Aorta (tissue), 5 donors: ENCODE measurements at regions not wholly inside any gene's neighbourhood (a gene's known extent, or its start where the extent isn't known, plus 50 kb on each side); places are given as distances from the start of the nearest gene placed in this dataset.
"Not testable (repeated sequence)": the region's sequence is repeated elsewhere in the genome, so short reads cannot be mapped to it uniquely, and the experiment has no call there.

ENCODE experiments used
- ATAC-seq: fragments of 200-7000 bp; cut with Tn5 transposase; one replicate; pipeline ENCODE4 v1.9.1; 2022; ENCODE audit warnings: moderate library complexity; ENCODE audit not compliant: low FRiP score
- DNase-seq, 2 donors: peaks; one replicate each; pipeline ENCODE4 v3.0.0-alpha.2; 2020
- H3K27ac ChIP-seq, 2 donors: one replicate each; pipeline ENCODE4 v1.5.1; 2013; ENCODE audit warnings: low read length in 2 of 2, mild to moderate bottlenecking in 2 of 2, moderate library complexity in 2 of 2, control low read depth in 1 of 2, inconsistent platforms in 1 of 2, low read depth in 1 of 2
- H3K27me3 ChIP-seq, 2 donors: one replicate each; pipeline ENCODE4 v1.6.1; 2013; ENCODE audit warnings: control low read depth in 1 of 2, low read length in 1 of 2, mild to moderate bottlenecking in 1 of 2, moderate library complexity in 1 of 2; ENCODE audit not compliant: insufficient read depth in 2 of 2, control insufficient read depth in 1 of 2
- H3K36me3 ChIP-seq, 2 donors: one replicate each; pipeline ENCODE4 v1.6.1; 2013; ENCODE audit warnings: control low read depth in 1 of 2, low read length in 1 of 2, mild to moderate bottlenecking in 1 of 2; ENCODE audit not compliant: insufficient read depth in 2 of 2, control insufficient read depth in 1 of 2
- H3K4me1 ChIP-seq, 2 donors: one replicate each; pipeline ENCODE4 v1.6.1; 2013; ENCODE audit warnings: low read length in 2 of 2, control low read depth in 1 of 2, mild to moderate bottlenecking in 1 of 2, moderate library complexity in 1 of 2; ENCODE audit not compliant: insufficient read depth in 2 of 2, control insufficient read depth in 1 of 2
- H3K4me3 ChIP-seq, 2 donors: one replicate each; pipeline ENCODE4 v1.5.1; 2013; ENCODE audit warnings: low read length in 2 of 2, control low read depth in 1 of 2, mild to moderate bottlenecking in 1 of 2
- H3K9me3 ChIP-seq: one replicate; pipeline ENCODE4 v1.6.1; 2013; ENCODE audit warnings: mild to moderate bottlenecking, low read length; ENCODE audit not compliant: control insufficient read depth
- WGBS, 2 donors: extraction: QIAGEN DNeasy Blood & Tissue Kit; methylation state at CpG; one replicate each; pipeline ENCODE4 v1.1.7; 2013; 5-methylcytosine and 5-hydroxymethylcytosine counted together
- intact Hi-C, 2 donors: fragments of 100-400 bp; cut with DNase I; formaldehyde crosslinking; loops; one replicate each; pipeline versions ENCODE4 v1.14.2 to v1.15.0; 2022
- donor health status: healthy with polysubstance abuse.
- donor health status: Bipolar disorder and iron deficiency.
- donor health status: DM: no; HTN: no; CAD: no.
- donor health status: DM: no; HTN: no; CAD: no.
- donor health status: DM: yes; HTN: yes; CAD: no.

DNA sequence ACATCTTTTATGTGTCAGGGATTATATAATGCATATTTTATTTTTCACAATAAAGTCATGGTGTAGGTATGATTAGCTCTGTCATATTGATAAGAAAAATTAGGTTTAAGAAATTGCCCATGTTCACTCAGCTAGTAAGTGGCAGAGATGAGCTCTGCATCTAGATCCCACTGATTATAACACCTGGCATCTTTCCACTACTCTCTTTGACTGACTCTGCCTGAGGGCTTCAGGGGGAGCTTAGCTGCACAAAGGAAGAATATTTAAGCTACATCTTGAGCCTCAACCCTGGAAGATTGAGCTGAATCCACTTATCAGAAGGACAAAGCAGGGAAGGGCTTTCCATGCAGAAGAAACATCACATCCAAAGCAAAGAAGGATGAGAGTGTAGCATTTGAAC, 190.4 kb downstream of the MIS18A start:
- H3K4me1 ChIP-seq = no peaks in the 10 kb centered on the region
- H3K27me3 ChIP-seq = no peaks in the 10 kb centered on the region
- DNase-seq = no peak
- no peaks in the 10 kb centered on the region for H3K9me3 ChIP-seq
- no peaks in the 10 kb centered on the region for H3K36me3 ChIP-seq
- no peak overlapping the region for H3K4me3 ChIP-seq
- no peak for ATAC-seq
- intact Hi-C loops = no loop called here
- no peak overlapping the region for H3K27ac ChIP-seq

DNA sequence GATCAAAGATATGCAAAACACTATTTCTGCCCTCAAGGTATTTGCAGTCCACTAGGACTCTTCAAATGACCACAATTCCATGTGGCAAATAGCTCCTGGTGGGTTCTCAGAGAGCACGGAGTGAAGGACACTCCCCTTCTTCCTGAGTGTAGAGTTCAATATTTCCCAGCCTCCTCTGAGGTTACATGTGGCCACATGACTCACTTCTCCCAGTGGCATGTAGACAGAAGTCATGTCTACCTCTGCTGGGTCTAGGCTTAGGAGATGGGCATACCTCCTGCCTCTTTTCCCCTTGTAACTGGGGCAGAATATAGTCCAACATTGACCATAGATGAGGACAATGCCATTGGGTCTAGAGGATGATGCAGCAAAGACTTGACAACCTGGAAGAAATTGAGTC, 191.4 kb downstream of the MIS18A start:
- Histone ChIP-seq H3K27ac (no peak overlapping the region), H3K4me1 (no peaks in the 10 kb centered on the region), H3K4me3 (no peak overlapping the region), H3K9me3 (no peaks in the 10 kb centered on the region), H3K27me3 (no peaks in the 10 kb centered on the region), H3K36me3 (no peaks in the 10 kb centered on the region)
- intact Hi-C loops = no loop called here
- 63 to 71% methylated on average over 1 of the region's 1 CpG for WGBS, 2 donors
- no peak for DNase-seq
- no peak for ATAC-seq

DNA sequence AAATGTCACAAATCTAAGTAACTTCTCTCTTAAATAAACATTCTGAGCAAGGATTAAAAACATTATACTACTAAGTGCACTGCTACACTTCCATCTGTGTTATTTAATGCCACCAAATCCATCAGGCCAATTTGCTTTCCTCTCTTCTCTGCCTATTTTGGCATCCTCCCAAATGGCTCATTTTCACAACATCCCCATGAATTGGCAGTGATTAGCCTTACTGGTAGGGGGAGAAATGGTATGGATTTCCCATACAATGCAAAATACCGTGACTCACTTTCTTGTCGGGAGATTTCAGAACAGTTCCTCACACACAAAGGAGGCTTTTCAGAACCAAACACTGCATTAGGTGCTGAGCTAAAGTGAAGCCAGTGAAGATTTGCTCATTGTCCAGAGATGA, 195.7 kb downstream of the MIS18A start:
- H3K4me1 ChIP-seq = no peaks in the 10 kb centered on the region
- H3K27me3 ChIP-seq = no peaks in the 10 kb centered on the region
- DNase-seq (no peak), ATAC-seq (no peak)
- 16 to 33% methylated on average over 2 of the region's 2 CpGs for WGBS, 2 donors
- H3K4me3 ChIP-seq = no peak overlapping the region
- no peak overlapping the region for H3K27ac ChIP-seq
- no peaks in the 10 kb centered on the region for H3K36me3 ChIP-seq
- H3K9me3 ChIP-seq = no peaks in the 10 kb centered on the region
- intact Hi-C loops = no loop called here

DNA sequence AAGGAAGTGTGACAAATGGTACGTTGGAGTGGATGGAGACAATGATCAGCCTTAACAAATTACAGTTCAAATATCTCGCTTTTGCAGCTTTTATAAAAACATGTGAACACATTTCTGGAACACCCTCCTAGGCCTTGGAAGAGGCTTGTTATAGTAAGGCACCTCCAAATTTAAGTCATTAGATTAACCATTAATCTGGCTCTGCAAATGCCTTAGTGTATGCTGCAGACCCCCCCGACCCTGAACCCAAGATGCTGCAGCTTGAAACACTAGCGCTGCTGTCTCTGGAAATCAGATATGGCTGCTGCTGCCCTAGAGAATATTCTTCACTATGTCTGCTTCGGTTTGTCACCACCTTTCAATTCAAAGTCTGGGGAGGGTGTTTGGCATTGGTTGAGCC, 196.4 kb downstream of the MIS18A start:
- WGBS, 2 donors = 49 to 65% methylated on average over 5 of the region's 5 CpGs
- Histone ChIP-seq H3K4me1 (no peaks in the 10 kb centered on the region), H3K4me3 (no peak overlapping the region), H3K9me3 (no peaks in the 10 kb centered on the region), H3K36me3 (no peaks in the 10 kb centered on the region), H3K27me3 (no peaks in the 10 kb centered on the region), H3K27ac (no peak overlapping the region)
- ATAC-seq = no peak
- no peak for DNase-seq
- intact Hi-C loops = no loop called here

DNA sequence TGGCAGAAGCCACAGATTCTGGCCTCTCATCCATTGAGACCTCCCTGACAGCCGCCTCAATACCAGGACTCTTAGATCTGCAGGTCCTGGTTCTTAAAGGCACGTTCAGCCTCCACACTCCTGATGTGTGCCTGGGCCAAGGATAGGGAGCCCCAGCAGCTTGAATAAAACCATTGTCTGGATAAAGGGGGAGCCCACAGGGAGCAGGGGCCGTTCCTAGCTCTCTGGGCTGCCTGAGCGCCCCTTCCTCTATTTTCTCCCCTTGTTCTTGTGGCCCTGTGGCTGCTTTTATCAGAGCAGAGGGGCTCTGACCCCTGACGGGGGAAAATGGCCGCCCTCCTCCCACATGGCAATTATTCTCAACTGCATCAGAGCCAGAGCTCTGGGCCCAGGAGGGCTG, 200.8 kb downstream of the HUNK start:
- intact Hi-C loops = no loop called here
- no peaks in the 10 kb centered on the region for H3K27me3 ChIP-seq
- H3K36me3 ChIP-seq = no peaks in the 10 kb centered on the region
- no peaks in the 10 kb centered on the region for H3K9me3 ChIP-seq
- H3K4me1 ChIP-seq = no peaks in the 10 kb centered on the region
- WGBS, 2 donors = 86 to 89% methylated on average over 6 of the region's 6 CpGs
- no peak for DNase-seq
- H3K4me3 ChIP-seq = no peak overlapping the region
- ATAC-seq = no peak
- H3K27ac ChIP-seq = no peak overlapping the region

DNA sequence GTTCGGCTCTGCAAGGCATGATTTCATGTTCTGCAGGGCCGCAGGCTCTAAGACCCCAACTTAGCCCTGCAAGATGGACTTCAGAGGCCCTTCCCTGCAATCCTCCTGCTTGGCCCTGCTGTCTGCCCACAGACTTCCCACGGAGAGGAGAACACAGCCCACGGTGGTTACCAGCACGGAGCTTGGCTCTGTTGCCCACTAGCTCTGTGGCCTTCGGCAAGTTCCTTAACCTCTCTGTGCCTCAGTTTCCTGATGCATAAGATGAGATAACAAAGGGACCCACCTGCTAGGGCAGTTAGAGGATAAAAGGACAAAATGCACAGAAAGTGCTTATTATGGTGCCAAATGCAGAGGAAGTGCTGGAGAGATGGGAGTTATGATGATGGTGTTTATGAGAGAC, 200.4 kb downstream of the HUNK start:
- H3K9me3 ChIP-seq = no peaks in the 10 kb centered on the region
- intact Hi-C loops = no loop called here
- H3K36me3 ChIP-seq = no peaks in the 10 kb centered on the region
- 95 to 96% methylated on average over 6 of the region's 6 CpGs for WGBS, 2 donors
- H3K27me3 ChIP-seq = no peaks in the 10 kb centered on the region
- ATAC-seq (no peak), DNase-seq (no peak)
- H3K4me3 ChIP-seq = no peak overlapping the region
- no peak overlapping the region for H3K27ac ChIP-seq
- H3K4me1 ChIP-seq = no peaks in the 10 kb centered on the region

DNA sequence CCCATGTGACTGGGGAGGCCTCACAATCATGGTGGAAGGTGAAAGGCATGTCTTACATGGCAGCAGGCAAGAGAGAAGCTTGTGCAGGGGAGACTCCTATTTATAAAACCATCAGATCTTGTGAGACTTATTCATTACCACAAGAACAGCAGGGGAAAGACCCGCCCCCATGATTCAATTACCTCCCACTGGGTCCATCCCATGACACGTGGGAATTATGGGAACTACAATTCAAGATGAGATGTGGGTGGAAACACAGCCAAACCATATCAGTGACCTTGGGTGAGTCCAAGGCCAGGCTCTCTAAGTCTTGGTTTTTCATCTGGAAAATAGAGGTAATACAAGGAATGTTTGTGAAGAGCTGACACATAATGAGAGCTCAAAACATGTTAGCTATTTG, 198.8 kb downstream of the HUNK start:
- H3K4me3 ChIP-seq, H3K27me3 ChIP-seq, ATAC-seq, H3K4me1 ChIP-seq, H3K9me3 ChIP-seq, H3K27ac ChIP-seq, H3K36me3 ChIP-seq, DNase-seq, intact Hi-C loops: not testable (repeated sequence)
- 75 to 78% methylated on average over 2 of the region's 2 CpGs for WGBS, 2 donors

DNA sequence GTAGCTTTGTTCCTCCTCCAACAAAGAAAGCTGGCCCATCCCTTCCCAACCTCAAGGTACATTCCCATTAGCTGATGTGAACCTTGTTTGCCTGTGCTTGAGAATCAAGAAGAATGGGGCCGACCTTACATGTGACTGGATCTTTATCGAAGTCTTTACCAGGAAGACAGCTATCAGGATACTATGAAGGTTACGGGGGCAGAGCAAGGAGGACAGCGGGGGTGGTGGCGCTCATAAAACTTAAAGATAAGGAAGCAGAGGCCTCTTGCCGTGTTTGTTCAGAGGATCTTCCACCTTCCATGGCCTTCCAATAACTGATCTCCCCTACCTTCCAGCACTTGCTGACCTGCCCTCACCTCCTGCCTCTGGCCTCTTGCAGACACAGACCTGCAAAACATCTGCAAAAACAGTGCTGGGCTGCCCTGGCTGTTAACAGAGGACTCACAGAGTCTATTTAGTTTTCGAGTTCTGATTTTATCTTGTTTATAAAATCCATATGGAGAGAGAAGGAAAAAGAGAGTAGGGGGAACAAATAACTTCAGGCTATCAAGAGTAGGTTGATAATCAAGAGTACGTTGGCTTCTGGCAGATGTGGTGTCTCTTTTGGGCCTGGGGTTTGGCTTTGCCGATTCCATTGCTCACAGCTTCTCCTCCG, 198.0 kb downstream of the HUNK start:
- Histone ChIP-seq H3K27ac (no peak overlapping the region), H3K9me3 (no peaks in the 10 kb centered on the region), H3K36me3 (no peaks in the 10 kb centered on the region), H3K27me3 (no peaks in the 10 kb centered on the region), H3K4me1 (no peaks in the 10 kb centered on the region), H3K4me3 (no peak overlapping the region)
- no peak for ATAC-seq
- WGBS, 2 donors = 91% methylated on average over 10 of the region's 10 CpGs
- intact Hi-C loops = no loop called here
- no peak for DNase-seq

DNA sequence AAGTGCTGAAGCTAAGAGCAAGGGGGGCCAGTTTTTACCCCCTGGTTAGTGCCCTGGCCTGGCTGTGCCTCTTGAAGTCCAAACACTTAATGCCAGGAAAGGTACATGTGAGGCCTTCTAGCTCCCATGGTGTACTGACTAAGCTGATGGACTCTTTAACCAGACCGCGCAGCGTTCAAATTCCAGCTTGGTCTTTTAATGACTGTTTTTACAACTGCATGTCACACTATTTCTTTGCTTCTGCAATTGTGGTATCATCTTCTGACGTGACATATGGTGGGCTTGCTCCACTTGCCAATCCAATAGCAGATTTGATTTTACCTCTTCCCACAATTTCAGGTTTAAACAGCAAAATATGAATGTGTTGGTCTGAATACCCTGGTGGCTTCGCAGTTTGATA, 197.3 kb downstream of the HUNK start:
- Histone ChIP-seq H3K36me3 (no peaks in the 10 kb centered on the region), H3K4me1 (no peaks in the 10 kb centered on the region), H3K4me3 (no peak overlapping the region), H3K9me3 (no peaks in the 10 kb centered on the region), H3K27me3 (no peaks in the 10 kb centered on the region), H3K27ac (no peak overlapping the region)
- 97 to 98% methylated on average over 5 of the region's 5 CpGs for WGBS, 2 donors
- ATAC-seq (no peak), DNase-seq (no peak)
- intact Hi-C loops = no loop called here
